DMS 273 (cell line): ENCODE measurements at regions not wholly inside any gene's neighbourhood (a gene's known extent, or its start where the extent isn't known, plus 50 kb on each side); places are given as distances from the start of the nearest gene placed in this dataset.
A peak's percentile ranks its signal among the peaks of the same experiment; 100 is the strongest.

Source experiments
- DNase-seq: peaks from one replicate; lab custom pipeline; 2025; ENCODE audit not compliant: unreplicated experiment; lab: John Stamatoyannopoulos, UW

DNA sequence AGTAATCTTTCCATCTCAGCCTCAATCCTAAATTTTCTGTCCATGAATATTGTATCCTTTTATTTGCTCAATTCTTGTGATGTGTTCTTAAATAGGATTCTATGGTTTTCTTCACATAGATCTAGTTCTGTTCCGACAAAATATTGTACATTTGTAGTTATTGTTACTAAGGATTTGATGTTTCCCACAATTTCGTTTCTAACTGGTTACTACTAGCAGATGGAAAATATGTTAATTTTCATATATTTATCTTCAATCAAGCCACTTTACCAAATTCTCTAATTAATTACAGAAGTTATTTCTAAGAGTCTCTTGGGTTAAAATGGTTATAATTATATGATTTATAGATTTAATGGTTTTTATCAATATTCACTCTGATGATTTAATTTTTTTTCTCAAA, 60.3 kb downstream of the SEC61B start:
- no peak for DNase-seq

DNA sequence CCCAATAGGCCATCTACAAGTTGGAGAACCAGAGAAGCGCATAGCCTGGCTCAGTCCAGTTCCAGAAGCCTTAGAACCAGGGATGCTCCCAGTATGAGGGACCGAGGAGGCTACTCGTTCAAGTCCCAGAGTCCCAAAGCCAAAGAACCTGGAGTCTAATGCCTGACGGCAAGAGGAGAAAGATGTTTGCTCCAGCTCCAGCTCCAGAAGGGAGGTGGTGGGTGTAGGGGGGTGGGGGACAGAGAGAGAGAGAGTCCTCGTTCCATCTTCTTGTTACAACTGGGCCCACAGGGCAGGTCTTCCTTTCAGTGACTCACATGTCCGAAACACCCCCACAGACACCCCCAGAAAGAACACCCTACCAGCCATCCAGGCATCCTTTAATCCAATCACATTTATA, 63.9 kb downstream of the SEC61B start:
- DNase-seq, result no peak

DNA sequence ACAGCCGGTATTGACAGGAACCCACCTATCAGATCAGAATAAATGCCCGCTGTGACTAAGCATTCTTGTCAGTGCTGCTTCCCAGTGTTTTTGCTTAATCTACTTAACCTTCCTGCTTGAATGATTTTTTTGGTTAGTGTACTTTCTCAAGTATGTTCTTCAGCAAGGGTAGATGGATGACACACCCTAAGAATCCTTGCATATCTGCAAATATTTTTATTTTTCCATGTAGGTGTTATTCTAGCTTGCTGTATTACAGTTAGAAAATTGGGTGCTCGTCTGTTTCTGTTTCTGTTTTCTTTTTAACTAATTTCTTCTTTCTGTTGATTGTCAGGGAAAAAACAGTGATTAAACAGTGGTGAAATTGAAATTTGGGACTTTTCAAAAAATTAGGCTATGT, 64.5 kb downstream of the SEC61B start:
- DNase-seq, result no peak

DNA sequence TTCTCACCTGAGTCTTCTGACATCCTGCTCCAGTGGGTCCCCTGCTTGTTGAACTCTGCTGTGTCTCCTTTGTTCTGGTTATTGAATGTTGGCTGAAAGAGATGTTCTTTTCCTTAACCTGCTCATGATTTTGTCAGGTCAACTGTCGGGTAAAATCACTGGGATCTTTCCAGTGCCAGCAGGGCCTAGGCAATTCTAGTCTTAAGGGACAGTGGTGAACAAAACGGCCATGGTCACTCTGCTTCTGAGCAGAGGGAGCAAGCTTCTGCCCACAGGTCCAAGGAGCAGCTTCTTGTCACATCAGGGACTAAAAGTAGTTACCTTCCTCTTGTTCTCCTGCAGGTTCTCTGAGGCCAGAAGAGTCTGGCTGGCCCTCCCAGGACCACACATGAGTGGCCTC, 65.6 kb downstream of the SEC61B start:
- DNase-seq, result no peak

DNA sequence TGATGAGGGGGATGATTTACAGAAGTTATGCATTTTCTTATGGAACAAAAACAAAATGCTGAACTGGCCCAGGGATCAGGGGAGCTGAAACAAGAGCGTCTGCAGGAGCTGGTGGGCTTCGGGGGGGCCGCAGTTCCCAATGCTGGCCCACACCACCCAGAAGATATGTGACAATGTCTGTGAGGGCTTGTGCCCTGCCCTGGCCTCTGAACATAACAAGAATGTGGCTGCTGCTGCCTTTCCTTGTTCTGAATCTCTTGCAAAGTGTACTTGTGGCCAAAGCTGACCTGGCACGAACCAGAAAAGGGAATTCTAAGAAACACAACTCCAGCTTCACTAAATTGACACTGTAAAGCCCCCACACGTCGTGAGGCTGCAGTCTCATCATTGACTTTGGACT, 66.7 kb downstream of the SEC61B start:
- DNase-seq, result no peak

DNA sequence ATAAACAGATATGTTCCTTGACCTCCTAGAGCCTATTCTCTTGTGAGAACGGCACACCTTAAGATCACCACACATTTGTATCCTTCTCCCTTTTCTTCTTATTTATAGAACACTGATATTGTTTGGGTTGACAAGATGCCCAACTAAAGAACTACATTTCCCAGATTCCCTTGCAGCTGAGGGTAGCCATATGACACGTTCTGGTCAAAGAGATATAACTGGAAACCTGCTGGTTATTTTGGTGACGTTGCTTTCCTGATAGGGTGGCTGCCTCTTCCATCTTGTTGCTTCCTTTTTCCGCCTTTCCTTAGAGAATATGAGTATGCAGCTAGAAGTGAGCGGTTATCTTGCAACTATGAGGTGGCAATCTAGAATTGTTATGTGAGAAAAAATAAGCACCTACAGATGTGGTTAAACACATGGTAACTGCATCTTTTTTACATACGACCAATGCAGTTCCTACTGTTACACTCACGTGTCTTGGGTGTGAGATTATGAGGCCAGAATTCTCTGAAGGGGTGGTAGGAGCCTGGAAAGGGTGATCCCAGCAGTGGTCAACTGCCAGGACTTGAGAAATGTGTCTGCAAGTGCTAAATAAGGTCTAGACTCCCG, 72.9 kb downstream of the SEC61B start:
- DNase-seq, result peak; percentile 57

DNA sequence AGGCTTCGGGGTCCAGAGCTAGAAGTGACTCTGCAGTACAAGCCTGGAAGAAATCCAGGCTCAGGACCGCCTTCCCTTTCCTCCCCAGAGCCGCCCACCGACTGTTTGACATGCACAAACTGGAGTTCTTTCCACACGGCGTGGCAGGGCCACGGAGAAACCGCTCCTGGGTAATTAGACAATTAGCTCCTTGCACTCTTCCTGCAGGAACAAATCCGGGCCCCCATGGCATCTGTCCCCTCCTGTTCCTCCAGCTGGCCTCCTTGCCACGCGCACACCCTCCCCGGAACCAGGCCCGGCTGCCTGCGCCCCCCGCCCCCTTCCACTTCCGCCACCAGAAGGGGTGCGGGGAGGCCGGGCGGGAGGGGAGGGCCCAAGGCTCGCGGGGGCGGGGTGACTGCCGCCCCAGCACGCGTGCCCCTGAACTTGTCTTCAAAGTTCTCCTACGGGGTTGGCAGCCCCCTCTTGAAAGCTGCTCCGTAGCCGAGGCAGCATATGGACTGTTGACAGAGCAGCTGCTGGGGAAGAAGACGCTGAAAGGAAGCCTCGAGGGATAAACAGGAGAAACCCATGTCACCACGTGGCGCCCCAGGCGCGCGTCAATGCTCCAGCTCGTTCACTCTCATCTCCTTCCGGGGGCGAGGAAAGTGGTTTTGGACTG, 74.3 kb downstream of the SEC61B start:
- DNase-seq, result peak; percentile 93

DNA sequence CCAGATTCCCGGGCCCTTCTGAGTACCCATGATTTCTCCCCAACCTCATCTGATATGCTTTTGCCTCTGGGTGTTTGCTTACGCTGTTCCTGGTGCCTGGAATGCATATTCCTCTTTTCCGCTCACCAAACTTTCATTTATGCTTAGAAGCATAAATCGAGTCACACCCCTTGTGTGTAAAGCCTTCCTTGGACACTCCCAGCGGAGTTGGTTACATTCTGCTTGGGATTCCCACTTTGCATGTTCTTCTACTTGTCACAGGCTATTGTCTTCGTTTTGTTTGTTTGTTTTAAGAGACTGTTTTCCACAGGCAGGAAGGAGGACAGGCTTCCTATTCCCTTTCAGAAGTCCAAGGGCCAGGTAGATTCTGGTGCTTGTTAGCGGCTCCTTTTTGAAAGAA, 76.5 kb downstream of the SEC61B start:
- DNase-seq, result no peak

DNA sequence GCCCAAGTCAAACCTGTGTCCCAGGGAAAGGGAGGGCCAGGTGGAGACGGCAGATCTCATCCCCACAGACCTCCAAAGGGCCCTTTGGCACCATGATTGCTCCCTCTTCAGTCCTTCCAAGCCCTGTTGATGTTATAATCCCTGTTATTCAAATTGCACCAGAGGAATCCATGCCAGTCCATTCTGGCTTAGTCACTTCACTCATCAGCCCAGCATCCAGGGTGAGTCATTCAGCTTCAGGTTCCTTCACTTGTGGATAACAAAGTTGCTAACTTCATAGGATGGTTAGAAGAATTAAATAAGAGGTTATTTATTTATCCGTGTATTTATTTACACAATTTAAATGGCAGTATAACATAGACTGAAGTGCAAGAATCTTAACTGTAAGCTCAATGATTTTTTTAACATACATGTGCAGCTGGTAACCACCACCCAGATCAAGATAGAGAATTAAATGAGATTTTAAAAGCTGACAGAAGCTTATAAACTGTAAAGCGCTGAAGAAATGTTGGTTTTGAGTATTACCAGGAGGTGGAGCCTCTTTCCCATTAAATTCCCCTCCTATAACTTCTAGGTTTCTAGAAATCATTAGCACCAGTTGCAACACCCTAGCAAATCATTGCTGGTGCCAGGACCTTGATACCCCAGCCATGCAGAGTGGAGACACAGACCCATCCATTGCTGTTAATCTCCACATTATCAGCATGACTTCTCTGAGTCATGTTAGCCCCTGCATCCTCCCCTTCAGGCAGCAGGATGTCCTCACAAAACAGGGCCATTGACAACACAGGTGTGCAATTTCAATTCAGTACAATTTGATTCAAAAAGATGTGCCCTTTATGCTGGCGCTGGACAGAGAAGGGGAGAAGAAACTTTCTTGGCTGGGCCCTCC, 77.4 kb downstream of the SEC61B start:
- peak; percentile 47 for DNase-seq

DNA sequence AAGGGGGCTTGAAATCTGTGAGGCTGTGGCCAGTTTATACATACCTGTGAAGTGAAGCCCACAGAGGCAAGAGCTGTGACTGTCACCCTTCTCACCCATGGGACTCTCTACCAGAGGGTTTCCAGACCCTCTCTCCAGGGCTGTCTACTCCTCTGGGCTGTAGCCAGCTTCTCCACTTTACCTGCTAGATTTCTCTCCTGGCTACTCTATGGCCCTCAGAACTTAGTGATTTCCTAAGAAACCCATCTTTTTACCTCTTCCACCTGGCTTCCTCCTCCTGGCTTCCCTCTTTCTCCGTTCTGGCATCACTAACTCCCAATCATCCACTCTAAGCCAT, 78.0 kb downstream of the SEC61B start:
- no peak for DNase-seq

DNA sequence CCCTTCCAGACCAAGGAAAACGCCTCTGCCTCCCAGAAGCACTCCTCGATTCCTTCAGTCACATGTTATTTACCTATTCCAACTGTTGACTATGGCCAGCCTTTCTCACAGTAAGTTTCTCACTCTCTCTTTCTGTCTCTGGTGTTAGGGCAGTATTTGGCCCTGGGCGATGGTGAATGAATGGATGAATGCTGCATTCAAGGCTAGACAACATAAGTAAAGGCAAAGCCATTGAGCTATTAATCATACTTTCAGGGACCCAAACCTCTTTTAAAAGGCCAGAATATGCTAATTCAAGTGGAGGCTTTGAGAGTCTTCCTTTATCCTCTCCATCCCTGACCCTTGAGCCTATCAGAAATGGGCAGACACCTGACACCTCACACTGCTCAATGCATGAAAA, 78.5 kb downstream of the SEC61B start:
- no peak for DNase-seq

DNA sequence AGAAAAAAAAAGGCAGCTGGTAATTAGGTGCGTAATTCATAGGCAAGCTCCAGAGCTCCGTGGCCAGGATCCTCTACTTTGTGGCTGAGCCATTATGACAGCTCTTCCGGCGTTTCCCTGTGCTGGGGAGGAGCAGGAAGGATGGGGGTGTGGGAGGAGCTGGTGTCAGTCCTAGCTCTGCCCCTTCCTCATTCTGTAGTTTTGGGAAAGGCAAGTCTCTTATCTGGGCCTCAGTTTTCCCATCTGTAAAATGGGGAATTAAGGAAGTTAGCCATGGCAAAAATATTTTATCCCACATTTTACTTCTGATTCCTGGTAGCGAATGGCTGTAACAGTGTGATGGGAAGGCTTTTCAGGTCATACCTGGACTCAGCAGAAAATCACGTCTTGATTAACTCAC, 81.1 kb downstream of the SEC61B start:
- no peak for DNase-seq

DNA sequence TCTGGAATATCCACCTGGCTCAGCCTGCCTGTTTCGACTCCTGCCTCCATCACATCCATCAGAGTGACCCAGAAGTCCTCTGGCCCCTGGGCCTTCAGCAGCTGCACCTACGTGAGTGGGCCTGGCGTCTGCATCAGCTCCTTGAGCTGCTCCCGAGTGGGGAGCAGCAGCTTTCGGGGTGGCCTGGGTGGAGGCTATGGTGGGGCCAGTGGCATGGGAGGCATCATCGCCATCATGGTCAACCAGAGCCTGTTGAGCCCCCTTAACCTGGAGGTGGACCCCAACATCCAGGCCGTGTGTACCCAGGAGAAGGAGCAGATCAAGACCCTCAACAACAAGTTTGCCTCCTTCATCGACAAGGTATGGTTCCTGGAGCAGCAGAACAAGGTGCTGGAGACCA, 83.0 kb downstream of the SEC61B start:
- no peak for DNase-seq

DNA sequence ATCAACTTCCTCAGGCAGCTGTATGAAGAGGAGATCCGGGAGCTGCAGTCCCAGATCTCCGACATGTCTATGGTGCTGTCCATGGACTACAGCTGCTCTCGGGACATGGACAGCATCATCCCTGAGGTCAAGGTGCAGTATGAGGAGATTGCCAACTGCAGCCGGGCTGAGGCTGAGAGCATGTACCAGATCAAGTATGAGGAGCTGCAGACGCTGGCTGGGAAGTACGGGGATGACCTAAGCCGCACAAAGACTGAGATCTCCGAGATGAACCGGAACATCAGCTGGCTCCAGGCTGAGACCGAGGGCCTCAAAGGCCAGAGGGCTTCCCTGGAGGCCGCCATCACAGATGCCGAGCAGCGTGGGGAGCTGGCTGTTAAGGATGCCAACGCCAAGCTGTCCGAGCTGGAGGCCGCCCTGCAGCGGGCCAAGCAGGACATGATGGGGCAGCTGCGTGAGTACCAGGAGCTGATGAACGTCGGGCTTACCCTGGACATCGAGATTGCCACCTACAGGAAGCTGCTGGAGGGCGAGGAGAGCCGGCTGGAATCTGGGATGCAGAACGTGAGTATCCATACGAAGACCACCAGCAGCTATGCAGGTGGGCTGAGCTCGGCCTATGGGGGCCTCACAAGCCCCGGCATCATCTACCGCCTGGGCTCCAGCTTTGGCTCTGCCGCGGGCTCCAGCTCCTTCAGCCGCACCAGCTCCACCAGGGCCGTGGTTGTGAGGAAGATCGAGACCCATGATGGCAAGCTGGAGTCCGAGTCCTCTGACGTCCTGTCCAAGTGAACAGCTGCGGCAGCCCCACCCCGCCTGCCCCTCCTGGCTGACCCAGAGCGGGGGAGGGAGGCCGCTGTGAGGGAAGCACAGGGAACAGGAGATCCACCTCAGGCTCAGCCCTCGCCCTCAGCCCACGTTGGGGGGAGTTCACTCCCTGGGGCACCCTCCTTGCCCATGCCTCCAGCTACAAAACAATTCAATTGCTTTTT, 84.0 kb downstream of the SEC61B start:
- no peak for DNase-seq

DNA sequence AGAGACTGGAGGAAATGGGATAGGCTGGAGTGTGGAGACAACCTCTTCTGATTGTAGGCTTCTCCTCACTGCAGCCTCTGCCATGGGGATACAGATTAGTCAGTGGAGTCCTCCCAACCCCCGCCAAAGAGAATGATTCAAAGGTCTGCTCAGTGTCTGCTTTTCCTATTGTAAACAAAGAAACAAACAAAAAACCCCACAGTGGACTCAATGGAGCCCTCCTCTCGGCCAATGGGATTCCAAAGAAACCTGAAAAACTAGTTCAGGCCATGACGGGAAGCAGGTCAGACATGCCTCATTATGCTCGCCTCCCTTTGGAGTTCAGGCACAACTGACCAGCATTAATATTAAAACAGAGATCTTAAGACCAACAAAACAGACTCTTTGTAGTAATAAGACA, 85.8 kb downstream of the SEC61B start:
- DNase-seq, result no peak

DNA sequence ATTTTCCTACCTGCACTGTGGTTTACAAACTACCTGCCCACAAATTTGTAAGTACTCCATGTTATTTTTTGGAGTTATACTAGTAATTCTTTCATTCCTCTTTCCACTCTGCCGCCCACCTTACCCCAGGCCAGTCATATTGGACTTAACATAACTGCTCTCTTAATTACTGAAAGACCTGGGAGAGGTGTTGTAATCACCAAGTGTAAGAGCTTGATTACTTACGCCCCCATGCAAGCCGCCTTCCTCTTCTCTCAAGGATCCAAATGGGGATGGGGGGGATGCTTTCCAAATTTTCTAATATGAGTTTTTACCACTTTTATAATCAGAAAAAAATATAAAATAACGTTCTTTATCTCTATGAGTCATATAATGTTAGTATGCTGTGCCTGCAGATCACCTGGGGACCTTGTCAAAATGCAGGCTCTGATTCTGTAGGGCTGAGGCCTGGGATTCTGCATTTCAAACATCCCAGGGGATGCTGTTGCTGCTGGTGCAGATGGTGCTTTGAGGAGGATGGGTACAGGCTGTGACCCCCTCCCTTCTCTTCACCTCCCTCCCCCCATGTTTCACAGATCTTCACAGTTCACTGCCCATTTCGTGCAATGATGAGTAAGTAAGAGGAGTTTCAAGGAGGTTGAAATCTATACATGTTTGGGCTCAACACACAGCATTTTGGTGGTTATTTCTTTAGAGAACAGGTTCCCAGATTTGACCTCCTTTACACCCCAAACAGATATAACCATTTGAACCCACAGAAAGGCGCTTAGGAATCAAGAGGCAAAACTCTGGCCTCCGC, 87.3 kb downstream of the SEC61B start:
- no peak for DNase-seq

DNA sequence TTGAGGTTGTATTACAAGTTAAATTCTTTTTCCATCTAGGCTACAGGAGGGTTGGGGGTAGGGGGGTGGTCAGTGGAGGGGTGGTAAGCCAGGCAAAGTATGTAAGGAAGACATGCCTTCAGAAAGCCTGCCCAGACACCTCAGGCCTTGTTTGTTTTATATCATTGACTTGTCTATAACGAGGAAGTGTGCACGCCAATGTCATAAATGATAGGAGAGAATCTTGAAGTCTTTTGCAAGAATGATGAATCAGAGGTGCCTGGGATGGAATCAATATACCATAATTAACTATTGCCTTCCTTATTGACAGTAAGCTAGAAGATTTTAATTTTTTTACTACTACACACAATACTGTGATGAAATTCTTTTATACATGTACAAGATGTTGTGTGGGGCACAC, 90.7 kb downstream of the SEC61B start:
- no peak for DNase-seq

DNA sequence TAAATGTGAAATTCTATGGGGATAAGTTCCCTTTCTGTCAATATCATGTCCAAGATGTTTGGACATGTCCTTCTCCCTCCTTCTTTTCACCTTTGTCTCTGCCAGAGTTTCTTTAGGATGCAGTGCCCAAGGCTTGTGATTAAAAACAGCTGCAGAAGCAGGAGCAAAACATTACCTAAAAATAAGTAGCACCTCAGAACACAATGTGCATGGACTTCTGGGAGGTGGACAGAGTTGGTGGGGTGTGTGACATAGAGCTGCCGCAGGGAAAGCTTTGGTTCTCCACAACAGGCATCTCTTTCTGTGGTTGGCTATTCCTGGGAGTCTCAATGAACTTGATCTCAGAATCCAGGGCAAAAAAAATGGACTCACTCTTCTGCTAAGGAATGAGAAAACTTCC, 97.0 kb downstream of the SEC61B start:
- no peak for DNase-seq

DNA sequence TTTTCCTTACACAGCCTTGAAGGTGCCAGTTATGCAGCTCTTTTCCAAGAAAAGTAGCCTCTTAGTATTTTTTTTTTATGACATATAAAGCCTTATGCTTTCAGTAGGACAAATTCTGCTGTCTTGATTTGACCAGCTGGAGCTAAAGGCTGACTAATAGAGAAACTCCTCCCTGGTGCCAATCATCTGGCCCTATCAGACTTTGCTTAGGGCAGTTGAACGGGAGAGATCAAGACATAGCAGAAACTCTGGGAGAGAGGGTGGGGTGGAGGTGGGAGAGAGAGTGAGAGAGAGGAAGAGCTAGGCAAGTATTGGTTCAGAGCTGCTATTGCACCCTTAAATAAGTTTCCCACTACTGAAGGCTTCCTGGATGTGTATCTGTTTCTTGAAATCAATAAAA, 100.2 kb downstream of the SEC61B start:
- no peak for DNase-seq
